ENCODE measurements at regions not wholly inside any gene's neighbourhood (a gene's known extent, or its start where the extent isn't known, plus 50 kb on each side); places are given as distances from the start of the nearest gene placed in this dataset.
"Not testable (repeated sequence)": the region's sequence is repeated elsewhere in the genome, so short reads cannot be mapped to it uniquely, and the experiment has no call there.

DNA sequence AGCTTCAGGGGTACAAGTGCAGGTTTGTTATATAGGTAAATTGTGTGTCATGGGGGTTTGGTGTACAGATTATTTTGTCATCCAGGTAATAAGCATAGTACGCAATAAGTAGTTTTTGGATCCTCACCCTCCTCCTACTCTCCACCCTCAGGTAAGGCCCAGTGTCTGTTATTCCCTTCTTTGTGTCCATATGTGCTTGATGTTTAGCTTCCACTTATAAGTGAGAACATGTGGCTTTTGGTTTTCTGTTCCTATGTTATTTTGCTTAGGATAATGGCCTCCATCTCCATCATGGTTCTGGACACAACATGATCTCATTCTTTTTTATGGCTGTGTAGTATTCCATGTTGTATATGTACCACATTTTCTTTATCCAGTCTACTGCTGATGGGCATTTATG, 298.4 kb downstream of the LIG4 start:
- DNase-seq (ENCODE audit: low spot score) = not testable (repeated sequence)

DNA sequence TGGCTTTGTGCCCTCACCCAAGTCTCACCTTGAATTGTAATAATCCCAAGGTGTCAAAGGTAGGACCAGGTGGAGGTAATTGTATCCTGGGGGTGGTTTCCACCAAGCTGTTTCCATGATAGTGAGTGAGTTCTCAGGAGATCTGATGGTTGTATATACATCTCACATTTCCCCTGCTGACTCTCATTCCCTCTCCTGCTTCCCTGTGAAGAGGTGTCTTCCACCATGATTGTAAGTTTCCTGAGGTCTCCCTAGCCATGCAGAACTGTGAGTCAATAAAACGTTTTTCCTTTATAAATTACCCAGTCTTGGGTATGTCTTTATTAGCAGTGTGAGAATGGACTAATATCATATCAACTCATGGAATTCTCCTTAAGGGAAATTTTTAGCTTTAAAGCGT, 302.6 kb downstream of the LIG4 start:
- DNase-seq (ENCODE audit: low spot score) = no peak

DNA sequence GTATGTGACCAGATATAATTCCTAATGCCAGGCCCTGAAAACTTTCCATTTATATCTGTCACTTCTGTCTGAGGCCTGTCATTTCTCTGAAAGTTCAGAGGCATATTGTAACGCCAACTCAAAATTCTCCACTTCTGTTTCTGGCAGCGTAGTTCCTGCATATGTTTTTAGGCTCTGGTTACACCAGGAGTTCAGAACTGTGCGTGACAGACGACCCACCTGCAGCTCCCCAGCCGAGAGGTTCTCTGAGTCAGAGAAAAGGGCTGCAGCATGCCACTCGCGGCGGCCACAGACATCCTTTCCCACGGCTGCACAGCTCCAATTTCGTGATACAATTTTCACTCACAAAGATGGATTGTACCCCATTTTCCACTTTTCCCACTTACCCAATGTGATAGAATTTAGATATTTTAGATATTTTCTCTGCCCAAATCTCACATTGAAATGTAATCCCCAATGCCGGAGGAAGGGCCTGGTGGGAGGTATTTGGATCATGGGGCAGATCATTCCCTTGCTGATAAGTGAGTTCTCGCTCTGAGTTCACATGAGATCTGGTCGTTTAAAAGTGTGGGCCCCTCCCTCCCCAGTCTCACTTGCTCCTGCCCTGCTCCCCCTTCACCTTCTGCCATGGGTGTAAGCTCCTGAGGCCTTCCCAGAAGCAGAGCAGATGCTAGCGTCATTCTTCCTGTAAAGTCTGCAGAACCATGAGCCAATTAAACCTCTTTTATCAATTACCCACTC, 308.1 kb downstream of the LIG4 start:
- DNase-seq (ENCODE audit: low spot score) = no peak

DNA sequence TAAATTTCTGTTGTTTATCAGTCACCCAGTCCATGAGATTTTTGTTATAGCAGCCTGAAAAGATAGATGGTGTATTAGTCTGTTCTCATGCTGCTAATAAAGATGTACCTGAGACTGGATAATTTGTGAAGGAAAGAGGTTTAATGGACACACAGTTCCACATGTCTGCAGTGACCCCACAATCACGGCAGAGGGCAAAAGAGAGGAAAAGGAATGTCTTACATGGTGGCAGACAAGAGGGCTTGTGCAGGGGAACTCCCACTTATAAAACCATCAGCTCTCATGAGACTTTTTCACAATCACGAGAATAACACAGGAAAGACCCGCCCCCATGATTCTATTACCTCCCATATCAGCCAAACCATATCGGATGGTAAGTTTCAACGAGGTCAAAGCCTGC, 309.2 kb downstream of the LIG4 start:
- no peak for DNase-seq (ENCODE audit: low spot score)

DNA sequence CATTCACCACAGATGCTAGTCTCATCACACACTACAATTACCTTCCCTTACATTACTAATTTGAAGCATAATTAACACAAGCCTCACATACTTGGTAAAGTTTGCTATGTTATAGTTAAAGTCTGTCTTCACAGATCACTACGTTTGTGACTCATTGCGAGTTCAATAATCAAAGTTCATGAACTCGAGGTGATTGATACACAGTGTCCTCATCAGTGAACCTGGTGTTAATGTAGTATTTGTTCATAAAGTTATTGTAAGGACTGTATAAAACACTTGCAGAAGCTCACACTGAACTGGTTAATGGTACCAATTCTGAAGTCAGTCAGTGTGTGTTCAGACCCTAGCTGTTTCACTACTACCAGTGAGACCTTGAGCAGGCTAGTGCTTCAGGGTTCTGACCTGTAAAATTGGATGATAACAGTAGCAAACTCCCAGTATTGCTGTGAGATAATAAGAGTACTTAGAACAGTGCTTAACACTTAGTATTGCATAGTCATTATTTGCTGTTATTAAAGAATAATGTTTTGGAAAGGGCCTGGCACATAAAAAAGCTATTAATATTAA, 313.3 kb downstream of the LIG4 start:
- DNase-seq (ENCODE audit: low spot score) = no peak

DNA sequence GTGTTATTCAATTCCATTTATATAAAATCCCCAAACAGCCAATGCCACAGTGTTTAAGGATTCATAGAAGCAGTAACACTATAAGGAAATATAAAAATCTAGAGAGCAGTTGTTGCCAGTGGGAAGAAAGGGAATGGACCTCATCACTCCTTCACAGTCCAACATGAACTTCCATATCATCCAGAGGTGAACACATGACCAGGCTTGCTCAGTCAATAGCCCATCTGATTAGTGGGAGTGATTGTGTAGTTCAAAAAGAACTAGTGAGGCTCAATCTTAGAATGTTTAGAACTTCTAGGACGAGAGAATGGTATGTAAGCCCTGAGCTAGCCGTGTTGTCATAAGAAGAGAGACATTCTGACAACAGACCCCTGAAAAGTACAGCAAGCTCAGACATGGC, 314.1 kb downstream of the LIG4 start:
- DNase-seq (ENCODE audit: low spot score) = no peak

DNA sequence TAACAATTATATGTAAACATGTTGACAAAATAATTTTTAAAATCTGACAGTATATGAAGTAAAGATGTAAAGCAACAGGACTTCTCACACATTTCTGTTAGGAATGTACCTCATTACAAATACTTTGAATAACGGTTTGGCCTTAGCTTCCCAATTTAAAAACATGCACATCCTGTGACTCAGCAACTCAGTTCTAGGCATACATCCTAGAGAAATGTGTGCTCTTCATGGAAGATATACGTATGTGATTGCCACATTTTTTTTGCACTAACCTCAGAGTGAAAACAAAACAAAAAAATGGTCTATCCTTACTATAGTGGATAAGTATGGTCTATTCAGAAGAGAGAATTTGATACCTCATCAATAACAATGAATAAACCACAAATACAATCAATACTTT, 314.6 kb downstream of the LIG4 start:
- DNase-seq (ENCODE audit: low spot score) = no peak

DNA sequence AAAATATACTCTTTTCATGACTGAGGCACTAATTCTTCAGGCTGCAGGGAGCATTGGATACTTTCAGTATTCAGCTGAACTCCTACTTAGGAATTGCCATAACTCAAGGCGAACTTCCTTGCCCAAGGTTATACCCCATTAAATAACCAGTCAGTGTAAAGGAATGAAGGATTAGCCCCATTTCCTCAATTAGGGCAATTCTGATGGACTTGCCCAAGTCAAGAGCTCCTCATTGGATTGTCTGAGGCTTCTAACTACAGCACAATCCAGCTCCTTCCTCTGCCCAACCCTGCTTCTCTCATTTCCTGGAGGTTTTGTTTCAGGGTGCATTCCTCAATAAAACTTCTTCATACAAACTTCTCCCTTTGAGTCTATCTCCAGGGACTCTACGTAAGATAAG, 329.2 kb downstream of the LIG4 start:
- no peak for DNase-seq (ENCODE audit: low spot score)

DNA sequence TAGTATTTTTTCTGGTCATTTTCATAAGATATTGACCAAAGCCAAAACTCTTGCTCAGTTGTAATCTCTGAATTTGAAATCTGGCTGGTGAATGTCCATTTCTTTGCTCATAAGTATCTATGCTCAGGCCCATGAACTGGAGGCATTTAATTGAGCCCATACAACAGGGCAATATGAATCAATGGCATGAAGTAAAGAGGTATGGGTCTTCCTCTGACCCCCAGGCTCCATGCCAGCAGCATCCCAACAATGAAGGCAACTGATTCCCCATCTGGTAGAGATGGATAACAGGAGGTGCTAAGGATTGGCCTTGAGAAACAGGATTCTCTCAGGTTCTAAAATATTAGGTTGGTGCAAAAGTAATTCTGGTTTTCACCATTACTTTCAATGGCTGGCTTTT, 330.8 kb downstream of the LIG4 start:
- no peak for DNase-seq (ENCODE audit: low spot score)

DNA sequence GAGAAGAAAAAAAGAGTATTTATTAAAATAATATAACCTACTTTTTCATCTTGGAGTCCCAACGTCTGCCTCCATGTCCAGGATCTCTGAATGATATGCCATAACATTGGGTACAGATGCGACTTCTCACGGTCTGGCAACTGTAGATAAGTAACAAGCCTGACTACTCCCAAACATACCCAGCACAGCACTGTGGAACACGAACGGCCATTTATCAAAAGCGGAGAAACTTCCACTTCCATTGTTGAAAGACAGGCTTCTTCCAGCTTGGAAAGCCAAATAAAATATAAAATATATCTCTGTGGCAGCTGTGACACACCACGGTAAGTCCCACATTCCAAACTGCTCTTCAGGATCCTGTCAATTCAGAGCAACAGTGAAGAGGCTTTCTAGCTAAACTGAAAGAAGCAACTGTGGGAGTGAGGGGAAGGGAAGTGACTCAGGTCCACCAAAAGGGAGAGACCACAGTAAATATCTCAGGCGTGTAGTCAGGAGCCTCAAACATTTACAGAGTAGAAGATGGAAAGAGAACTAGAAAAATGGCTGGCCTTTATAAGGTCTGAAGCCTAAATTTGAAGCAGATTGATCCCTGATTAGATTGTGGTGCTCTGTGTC, 331.7 kb downstream of the LIG4 start:
- DNase-seq (ENCODE audit: low spot score) = no peak

DNA sequence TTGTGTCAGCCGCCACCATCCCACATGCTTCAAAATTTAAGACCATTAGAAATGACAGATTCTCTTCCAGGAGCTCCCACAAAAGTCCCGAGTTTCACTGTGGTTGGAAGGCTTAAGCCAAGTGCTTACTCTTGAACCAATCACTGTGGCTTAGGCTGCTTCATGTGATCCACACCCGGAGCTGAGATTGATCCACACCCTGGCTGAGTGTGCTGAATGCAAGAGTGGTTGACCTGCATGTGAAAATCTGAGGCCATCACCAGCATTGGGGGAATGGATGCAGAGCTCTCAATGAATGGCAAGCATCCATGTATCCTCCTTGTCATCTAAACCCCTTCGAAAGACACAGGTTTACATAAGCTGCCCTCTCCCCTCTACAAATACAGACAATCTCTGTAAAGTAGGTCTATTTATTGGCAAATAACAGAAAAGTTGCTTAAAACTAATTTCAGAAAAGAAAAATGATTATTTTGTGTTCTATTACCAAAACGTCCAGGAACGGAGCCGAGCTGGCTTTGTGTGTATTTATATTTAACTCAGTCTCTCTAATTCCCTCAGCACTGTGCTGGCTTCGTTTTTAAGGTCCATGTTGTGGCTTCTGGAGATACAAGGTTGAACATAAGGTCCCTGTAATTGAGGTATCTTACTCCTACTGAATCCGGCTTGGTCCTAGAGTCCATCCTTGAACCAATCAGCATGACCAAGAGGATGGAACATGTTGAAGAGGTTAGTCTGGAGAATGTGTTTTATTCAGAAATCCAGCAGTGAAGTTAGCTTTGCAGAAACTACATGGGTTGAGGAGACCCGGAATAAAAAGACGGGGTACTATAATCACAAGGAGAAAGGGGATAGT, 332.4 kb downstream of the LIG4 start:
- no peak for DNase-seq (ENCODE audit: low spot score)

DNA sequence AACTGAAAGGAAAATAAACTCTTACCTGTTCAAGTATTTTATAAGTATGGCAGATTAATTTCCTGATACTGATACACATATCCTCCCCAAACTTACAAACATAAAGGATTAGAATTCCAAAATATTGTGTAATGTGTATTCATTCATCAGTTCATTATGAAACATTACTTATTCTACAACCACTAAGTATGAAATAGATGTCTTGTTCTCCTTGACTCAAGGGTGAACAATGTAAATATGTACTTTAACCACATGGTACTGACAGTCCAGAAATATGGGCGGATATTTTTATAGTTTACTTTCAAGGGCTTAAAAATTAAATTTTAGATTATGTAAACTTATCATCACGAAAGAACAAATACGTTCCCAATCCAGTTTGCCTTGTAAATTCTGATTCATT, 334.0 kb downstream of the LIG4 start:
- DNase-seq (ENCODE audit: low spot score) = no peak

DNA sequence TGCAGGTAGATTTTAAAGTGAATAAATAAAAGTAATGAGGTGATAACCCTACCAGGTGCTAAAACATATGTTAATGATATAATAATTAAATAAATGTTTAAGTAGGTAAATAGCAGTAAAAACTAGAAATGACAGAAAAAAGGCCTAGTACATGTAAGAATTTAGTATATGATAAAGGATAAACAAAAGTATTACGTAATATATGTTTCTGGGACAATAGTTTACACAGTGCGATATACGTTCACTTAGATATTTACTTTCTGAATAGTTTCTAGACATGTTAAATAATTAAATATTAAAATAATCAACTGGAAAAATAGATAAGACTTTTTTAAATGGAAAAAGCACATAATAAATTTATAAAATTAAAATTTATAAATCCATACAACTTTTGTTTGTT, 340.9 kb downstream of the LIG4 start:
- DNase-seq (ENCODE audit: low spot score) = no peak

DNA sequence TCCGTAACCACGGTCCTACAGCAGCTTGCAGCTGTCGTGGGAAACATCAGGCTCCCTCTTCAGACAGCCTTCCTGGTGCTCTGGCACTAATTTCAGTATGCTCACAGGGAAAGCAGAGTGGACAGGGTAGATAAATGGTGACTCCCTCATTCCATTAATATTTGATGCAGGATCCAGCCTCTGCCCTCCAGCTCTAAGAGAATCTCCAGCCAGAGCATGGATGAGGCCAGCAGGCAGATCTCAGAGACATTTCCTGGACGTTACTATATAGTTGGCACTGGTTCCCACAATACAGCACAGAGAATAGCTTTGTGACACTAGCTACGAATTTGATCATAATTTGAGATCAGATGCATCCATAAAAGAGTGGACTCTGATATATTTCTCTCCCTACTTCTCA, 341.4 kb downstream of the LIG4 start:
- no peak for DNase-seq (ENCODE audit: low spot score)

DNA sequence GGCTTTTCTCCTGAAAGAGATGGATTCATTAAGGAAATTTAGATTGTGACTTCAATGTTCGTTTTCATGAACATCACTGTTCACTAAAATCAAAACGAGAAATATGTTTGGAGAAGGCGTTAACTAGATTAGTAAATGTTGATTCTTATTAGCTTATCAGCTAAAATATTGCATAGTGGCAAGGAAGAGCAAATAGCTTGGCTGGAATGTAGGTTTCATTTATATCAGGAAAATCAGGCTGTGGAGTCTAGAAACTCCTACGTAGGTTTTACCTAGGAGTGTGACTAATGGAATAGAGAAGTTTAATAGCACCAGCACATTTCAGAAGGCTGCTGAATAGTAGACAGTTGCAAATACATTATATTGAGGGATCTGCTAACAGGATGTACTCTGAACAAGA, 344.9 kb downstream of the LIG4 start:
- DNase-seq (ENCODE audit: low spot score) = no peak

DNA sequence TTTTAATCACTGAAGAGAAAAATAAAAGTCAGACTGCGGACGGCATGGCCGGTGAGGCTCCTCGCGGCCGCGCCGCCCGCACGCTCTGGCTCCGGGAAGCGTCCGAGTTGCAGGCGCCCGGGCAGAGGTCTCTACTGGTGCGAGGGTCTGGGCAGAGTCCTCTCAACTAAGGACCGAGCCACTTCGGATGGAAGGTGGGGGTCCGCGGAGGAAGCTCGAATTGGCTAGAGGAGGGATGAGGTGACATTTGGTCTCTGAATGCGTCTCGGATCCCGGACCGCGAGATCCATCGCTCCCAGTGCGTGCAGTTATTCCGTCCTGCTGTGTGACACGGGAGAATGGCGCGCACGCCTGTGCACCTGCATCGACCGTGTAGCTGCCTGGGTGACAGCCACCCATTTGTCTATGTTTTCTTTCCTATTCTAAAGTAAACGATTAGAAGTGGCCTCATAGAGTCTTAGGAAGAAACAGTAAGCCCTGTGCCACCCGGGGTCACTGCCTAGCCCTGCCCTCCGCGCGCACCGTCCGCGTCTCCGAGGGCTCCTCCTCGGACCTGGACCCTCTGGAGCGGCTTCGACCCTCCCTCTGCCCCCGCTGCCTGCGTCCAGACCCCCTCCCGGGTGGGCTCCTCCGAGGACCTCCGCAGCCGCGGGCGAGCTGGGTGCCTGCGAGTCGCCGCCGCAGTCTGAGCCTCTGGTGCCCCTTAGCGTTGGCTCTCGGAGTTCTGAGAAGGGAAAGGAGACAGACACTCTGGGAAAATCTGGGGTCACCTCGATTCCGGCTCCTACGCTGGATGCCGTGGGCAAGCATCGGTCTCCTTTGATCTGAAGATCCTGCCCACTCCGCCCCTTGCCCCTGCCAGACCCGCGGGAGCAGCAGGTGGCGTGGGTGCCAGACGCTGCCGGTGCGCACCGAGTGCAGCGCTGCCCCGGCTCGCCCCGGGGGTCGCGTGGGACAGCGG, 347.4 kb downstream of the LIG4 start:
- DNase-seq (ENCODE audit: low spot score) = no peak

DNA sequence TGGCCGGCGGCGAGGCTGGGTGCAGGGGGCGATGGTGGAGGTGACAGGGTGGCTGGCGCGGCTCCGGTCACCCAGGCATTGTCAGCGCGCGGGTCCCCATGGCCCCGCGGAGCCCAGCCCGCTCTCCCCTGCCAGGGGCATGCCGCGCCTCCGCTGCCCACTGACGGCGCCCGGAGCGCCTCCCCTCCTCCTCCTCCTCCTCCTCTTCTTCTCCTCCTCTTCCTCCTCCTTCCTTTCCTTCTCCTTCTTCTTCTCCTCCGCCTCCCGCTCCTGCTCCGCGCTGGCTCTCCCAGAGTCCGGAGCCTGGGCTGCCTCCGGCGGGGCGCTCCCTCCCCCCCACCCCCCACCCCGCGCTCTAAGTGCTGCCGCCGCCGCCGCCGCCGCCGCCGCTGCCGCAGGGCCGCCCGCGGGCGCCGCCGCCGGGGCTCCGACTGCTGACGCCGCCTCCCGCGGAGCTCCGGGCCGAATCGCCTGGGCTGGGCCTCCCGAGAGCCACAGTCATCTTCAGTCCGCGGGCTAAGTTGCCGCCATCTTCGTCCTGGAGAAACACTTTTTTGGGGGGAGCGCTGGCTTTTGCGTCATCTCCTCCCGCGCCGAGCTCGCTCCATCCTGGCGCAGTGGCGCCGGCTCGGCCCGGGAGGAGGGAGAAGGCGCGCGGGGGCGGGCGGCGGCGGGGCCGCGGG, 348.3 kb downstream of the LIG4 start:
- no peak for DNase-seq (ENCODE audit: low spot score)

DNA sequence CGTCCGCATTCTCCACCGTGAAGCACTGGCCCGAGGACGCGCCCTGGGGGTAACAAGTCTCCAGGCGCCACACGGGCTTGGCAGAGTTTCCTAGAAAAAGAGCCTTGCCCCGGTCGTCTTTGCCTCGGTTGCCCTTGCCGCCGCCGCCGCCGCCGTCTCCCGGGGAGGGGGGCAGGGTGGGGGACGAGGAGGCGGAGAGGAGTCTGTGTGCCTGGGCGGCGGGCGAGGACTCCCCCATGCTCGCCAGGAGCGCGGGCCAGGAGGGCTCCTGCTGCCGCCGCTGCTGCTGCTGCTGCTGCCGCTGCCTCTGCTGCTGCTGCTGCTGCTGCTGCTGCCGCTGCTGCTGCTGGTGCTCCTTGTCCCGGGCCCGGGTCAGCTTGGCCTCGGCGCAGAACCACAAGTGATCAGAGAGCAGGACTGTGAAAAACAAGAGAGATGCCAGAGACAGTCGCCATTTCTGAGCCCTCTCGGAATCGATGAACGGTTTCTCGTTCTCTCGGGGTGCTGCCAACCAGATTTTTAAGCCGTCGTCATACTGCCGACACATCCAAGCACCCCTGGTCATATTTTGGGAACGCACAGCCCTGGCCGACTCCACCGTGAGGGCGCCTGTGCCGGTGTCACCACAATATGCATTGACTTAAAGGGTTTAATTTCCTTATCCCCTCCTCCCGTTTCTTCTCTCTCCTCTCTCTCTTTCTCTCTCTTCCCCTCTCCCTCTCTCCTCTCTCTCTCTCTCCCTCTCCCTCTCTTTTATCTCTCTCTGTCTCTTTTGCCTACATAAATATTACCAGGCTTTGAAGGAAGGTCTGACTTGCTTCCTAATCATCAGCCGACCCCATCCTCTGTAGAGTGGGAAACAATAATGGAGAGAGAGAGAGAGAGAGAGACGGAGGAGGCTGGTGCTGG, 349.1 kb downstream of the LIG4 start:
- no peak for DNase-seq (ENCODE audit: low spot score)

DNA sequence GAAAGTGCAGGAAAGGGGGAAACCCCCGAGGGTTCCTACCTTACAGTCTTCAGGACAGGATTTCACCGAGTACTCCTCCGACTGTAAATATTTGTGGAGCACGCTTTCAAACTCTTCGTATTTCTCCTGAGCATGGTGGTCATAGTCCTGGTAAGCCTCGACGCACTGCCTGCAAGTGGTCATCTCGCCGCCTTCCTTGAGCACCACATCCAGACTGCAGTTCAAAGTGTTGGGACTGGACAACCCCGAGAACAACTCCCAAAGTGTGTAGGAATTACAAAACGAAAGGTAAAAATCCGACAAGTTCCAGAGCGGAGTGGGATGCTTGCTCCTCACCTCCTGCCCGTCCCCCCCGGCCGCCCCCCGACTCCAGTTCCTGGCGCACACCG, 349.7 kb downstream of the LIG4 start:
- no peak for DNase-seq (ENCODE audit: low spot score)

DNA sequence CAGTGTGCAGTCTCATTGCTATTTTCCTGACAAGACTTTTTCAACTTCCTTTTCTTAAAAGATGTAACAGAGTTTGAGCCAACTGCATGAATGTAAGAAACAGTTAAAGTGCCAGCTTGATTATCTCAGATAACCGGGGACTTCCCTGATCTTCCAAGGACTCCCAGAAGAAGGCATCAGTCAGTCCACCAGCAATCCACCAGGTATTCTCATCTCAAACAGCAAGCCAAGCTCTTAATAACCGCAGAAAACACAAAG, 350.1 kb downstream of the LIG4 start:
- no peak for DNase-seq (ENCODE audit: low spot score)
